HG03175 (cell line): ENCODE measurements at regions not wholly inside any gene's neighbourhood (a gene's known extent, or its start where the extent isn't known, plus 50 kb on each side); places are given as distances from the start of the nearest gene placed in this dataset.
"Not testable (repeated sequence)": the region's sequence is repeated elsewhere in the genome, so short reads cannot be mapped to it uniquely, and the experiment has no call there.

Experiments used
- ATAC-seq: cut with Tn5 transposase; IDR thresholded peaks from one replicate; pipeline ENCODE4 v1.9.1; 2021; ENCODE audit warnings: mild to moderate bottlenecking, moderate library complexity; ENCODE audit not compliant: unreplicated experiment

GRCh38 chr14:41120402-41120801 lies 486.3 kb upstream of the LRFN5 start:
- no peak for ATAC-seq

GRCh38 chr14:41096131-41096530 lies 510.5 kb upstream of the LRFN5 start:
- ATAC-seq, result no peak

- no peak for ATAC-seq
These were observed 519.6 kb upstream of the LRFN5 start for GRCh38 chr14:41087056-41087455.

- ATAC-seq, result no peak
These were observed 533.1 kb upstream of the LRFN5 start for GRCh38 chr14:41073544-41073943.

GRCh38 chr14:41072776-41073175 lies 533.9 kb upstream of the LRFN5 start:
- ATAC-seq, result no peak

- no peak for ATAC-seq
These were observed 535.3 kb upstream of the LRFN5 start for GRCh38 chr14:41071351-41071750.

- ATAC-seq, result no peak
These were observed 543.9 kb upstream of the LRFN5 start for GRCh38 chr14:41062826-41063225.

GRCh38 chr14:41055589-41055988 lies 551.1 kb upstream of the LRFN5 start:
- ATAC-seq, result no peak

- no peak for ATAC-seq
These were observed 554.9 kb upstream of the LRFN5 start for GRCh38 chr14:41051801-41052200.

GRCh38 chr14:41047763-41048162 lies 558.9 kb upstream of the LRFN5 start:
- no peak for ATAC-seq

GRCh38 chr14:41037388-41037787 lies 569.3 kb upstream of the LRFN5 start:
- no peak for ATAC-seq

GRCh38 chr14:41034969-41035368 lies 571.7 kb upstream of the LRFN5 start:
- no peak for ATAC-seq

- no peak for ATAC-seq
These were observed 583.7 kb upstream of the LRFN5 start for GRCh38 chr14:41022932-41023331.

- no peak for ATAC-seq
These were observed 590.5 kb upstream of the LRFN5 start for GRCh38 chr14:41016213-41016612.

GRCh38 chr14:41000350-41000749 lies 606.3 kb upstream of the LRFN5 start:
- no peak for ATAC-seq

- ATAC-seq, result no peak
These were observed 617.4 kb upstream of the LRFN5 start for GRCh38 chr14:40989260-40989659.

- no peak for ATAC-seq
These were observed 619.2 kb upstream of the LRFN5 start for GRCh38 chr14:40987481-40987880.

GRCh38 chr14:40986655-40987054 lies 620.0 kb upstream of the LRFN5 start:
- no peak for ATAC-seq

- no peak for ATAC-seq
These were observed 621.1 kb upstream of the LRFN5 start for GRCh38 chr14:40985584-40985983.

- no peak for ATAC-seq
These were observed 623.1 kb upstream of the LRFN5 start for GRCh38 chr14:40983604-40984003.

- ATAC-seq, result no peak
These were observed 625.4 kb upstream of the LRFN5 start for GRCh38 chr14:40981247-40981646.

GRCh38 chr14:40960257-40960656 lies 646.4 kb upstream of the LRFN5 start:
- not testable (repeated sequence) for ATAC-seq

GRCh38 chr14:40955131-40955505 lies 651.6 kb upstream of the LRFN5 start:
- ATAC-seq, result no peak
